Activated CD4-positive, alpha-beta T cell treated with anti-CD3 and anti-CD28 coated beads for 4 hours (primary cell): ENCODE measurements at regions not wholly inside any gene's neighbourhood (a gene's known extent, or its start where the extent isn't known, plus 50 kb on each side); places are given as distances from the start of the nearest gene placed in this dataset.
"Not testable (repeated sequence)": the region's sequence is repeated elsewhere in the genome, so short reads cannot be mapped to it uniquely, and the experiment has no call there.

ENCODE experiments used
- DNase-seq, 2 donors: peaks; one replicate each; pipeline ENCODE4 v3.0.0-alpha.2; 2020

DNA sequence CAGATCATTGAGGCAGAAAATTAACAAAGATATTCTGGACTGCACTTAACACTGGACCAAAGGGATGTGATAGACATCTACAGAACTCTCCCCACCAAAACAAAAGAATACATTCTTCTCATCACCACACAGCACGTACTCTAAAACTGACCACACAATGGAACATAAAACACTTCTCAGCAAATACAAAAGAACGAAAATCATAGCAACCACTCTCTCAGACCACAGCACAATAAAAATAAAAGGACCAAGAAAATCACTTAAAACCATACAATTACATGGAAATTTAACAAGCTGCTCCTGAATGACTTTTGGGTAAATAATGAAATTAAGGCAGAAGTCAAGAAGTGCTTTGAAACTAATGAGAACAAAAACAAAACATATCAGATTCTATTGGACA is 254.0 kb upstream of the STXBP6 start:
- DNase-seq: no peak

DNA sequence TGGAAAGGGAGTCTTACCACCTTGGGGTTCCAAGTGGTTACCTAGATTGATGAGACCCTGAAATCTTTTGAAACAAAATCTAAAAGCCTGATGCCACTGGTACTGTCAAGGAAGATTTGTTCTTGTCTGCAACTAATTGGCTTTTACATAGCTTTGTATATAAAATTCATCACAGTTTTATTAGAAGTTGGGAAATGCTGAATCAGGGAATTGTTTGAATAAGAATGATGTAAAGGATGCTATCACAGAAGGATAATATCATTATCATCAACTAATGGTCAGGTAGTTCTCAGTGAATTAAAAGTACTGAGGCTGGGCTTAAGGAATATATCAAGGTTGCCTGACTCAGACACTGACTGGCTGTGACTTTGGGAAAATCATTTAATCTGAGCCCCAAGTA is 248.3 kb upstream of the STXBP6 start:
- no peak for DNase-seq

DNA sequence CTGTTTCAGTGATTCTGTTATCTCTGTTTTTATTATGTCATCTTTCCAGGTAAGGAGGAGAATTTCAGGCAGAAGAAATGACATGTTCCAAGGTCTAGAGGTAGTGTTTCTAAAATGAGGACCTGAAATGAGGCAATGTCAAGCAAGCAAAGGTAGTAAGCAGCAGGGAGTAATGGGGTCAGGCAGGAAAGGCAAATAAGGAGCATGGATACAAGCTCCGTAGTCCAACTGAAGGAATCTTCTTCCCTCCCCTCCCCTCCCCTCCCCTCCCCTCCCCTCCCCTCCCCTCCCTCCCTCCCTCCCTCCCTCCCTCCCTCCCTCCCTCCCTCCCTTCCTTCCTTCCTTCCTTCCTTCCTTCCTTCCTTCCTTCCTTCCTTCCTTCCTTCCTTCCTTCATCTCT is 240.2 kb upstream of the STXBP6 start:
- DNase-seq: not testable (repeated sequence)

DNA sequence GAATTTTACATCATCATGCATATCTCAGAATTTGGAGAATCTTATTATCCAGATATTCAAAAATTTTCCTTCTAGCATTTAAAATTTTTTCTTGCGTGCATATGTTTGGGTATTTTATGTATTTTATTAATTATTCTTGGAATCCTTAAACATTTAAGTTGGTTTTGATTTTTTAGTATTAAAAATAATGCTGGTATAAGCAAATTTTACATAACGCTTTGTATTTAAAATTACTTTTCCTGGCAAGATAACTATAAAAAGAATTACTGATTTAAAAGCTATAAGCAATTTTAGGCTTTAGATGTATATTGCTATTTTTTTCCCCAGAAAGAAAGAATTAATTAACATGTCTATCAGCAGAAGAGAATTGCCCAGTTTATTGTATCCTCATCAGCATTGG is 224.6 kb upstream of the STXBP6 start:
- no peak for DNase-seq

DNA sequence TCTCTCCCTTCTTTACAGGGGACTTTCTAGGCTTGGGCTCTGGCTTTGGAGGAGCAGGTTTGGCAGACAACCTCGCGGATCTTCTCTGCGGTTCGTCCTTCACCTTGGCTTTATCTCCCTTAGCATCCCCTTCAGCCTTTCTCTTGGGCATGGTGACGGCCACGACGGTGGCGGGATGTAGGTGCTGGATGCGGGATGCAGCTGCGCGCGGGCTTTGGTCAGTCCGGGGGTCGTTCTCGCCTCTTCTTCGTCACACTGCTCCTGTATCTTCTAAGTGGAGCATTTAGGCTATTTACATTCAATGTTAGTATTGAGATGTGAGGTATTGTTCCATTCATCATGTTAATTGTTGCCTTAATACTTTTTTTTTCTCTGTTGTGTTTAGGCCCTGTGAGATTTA is 217.2 kb upstream of the STXBP6 start:
- no peak for DNase-seq

DNA sequence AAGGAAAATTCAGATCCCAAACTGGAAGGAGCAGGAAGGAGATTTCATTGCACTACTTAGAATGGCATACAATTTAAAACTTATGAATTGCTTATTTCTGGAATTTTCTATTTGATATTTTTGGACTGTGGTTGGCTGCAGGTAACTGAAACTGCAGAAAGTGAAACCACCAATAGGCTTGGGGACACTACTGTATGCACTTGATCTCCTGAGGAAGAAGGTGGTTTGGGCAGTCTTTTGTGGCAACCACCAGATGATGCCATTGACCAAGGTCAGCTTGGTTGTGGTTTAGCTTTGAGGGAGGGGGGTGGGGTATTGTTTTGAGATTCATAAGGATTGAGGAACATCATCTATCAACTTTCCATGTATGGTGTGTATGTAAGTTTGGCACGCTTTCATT is 209.5 kb upstream of the STXBP6 start:
- no peak for DNase-seq

DNA sequence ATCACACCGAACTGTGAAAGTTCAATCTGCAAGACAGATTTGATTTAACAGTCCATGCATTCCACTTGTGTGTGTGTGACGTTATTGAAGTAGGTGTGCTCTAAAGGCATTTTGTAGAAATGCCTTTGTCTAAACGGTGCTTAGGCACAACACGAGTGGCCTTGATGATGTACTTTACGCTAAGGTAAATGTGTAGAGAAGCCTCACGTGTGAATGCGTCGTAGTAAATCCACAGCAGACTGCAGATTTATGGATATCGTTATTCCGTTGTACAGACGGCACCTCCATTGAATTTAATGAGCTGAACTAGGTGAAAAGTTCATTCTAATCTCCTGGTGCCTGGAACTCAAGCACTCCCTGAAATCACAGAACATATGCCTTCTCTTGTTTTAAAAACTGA is 202.8 kb upstream of the STXBP6 start:
- no peak for DNase-seq

DNA sequence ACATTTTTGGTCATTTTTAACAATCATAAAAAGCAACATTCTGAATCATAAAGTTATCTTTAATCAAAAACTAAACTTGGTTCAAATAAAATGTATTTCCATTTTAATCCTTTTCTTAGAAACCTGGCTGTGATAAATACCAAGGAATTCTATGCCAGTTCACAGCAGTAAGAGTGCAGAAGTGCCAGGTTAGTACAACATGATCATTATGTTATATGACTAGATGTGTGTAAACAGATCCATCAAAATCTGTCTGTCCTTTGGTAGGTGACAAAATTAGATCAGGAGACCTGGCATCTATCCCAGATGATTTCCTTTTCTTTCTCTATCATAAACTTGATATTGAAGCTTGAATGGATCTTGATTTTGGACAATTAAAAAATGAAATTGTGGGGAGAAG is 200.6 kb upstream of the STXBP6 start:
- DNase-seq: no peak

DNA sequence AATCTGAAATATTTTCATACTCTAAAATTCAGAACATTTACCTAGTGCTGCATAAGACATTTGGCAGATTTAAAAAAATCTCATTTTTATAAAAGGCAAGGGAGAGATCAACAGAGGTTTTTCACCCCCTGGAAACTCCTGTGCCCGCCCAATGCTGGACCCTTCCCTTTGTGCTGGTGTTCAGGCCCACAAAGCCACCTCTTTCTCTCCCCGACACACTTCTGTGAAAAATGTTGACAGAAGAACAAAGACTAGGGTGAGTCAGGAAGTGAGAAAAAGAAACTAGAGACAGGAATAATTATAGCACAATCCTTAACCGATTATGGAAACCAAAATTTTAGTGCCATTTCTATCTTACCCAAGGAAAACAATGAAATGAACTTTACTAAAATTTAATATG is 197.7 kb upstream of the STXBP6 start:
- no peak for DNase-seq

DNA sequence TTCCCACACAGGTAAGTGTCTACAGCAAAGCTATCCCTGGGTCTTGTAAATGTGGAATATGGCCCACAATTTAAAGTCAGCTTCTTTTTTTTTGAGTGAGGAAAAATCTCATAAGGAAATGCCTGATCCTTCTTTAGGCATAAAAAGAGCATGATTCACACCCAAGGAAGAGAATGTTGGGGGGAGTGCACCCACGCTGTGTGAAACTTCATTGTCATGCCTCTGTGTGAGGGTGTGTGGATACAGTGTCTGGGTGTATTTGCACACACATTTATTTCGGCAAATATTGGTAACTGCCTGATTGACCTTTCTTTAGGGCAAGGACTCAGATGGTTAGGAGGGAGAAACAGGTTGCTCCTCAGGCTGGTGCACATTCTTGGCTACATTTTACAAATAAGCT is 196.8 kb upstream of the STXBP6 start:
- no peak for DNase-seq

DNA sequence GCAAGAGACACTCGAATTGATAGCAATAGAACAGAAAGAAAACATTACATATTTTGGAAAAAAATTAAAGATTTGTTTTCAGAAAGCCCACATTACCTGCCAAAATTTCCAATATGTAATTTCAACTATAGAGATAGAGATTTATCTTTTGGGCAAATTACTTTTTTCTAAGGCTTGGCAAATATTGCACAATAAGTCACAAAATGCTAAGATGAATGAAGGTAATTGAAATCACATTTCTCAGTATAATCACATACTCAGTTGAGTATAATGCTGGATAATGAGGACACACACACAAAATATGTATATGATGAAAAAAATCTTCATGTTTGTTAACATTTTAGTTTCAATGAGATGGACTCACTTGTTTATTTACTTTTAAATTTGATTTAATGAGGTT is 189.2 kb upstream of the STXBP6 start:
- no peak for DNase-seq

DNA sequence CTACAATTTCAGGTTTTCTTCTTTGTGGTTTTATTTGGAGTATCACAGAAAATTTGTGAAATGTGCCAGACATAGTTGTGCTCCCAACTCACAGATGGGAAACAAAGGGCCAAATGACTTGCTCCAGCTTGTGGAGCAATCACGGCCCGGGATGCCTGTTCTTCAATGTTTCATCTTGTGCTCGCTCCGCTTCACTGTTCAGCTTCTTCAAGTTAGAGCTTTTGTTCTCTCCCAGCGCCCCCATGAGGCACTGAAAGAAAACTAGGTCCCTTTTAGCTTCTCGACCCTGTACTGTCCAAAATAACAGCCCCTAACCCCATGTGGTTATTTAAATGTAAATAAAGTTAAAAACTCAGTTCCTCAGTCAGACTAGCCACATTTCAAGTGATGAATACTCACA is 187.9 kb upstream of the STXBP6 start:
- DNase-seq: no peak

DNA sequence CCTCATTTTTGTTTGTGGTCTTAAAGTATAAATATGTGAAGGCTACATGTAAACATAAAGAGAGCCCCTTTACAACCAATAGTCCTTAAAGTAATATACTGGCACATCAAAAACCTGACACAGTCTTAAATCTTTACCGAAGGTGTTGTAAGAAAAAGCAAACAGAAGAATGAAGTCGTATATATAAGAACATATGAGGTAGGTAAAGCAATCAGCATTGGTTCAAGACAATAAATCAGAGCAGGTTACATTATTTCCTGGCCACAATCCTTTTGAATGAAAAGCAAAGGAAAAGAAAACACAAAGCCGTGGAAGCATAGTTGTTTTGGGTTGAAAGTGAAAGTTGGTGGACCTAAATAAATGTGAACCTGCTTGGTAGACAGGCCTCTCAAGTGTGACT is 183.7 kb upstream of the STXBP6 start:
- DNase-seq: no peak

DNA sequence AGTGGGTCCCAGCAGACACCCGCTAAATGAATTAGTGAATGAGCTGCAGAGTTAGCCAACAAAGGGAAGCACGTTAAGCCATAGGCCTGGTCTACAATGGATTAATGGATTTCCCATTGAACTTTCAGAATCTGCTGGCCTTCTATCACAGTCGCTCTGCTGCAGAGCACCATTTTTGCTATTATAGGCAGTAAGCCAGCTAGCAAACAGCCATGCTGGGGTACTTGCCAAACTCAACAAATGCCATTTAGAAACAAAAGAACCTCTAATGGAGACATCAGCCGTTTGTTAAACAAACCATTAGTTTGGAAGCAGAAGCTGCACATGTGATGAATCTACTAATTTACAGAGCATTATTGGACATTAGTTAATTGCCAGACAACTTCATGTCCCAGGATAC is 181.1 kb upstream of the STXBP6 start:
- no peak for DNase-seq

DNA sequence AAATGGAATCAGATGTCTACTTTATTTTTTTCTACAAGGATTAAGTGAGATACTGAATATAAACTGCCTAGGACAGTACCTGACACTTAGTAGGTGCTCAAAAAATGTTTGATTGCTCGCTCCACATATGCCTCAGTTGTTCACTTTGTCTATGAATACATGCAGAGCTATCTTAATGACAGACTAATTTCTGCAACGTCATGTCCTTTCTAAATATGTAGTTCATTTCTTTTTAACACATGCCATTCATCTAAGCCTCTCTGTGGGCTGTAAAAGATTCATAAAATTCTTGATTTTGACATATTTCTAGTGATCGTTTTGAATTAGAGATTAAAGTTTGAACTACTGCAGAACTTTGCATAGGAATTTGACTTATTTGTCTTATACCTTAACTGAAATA is 176.3 kb upstream of the STXBP6 start:
- no peak for DNase-seq

DNA sequence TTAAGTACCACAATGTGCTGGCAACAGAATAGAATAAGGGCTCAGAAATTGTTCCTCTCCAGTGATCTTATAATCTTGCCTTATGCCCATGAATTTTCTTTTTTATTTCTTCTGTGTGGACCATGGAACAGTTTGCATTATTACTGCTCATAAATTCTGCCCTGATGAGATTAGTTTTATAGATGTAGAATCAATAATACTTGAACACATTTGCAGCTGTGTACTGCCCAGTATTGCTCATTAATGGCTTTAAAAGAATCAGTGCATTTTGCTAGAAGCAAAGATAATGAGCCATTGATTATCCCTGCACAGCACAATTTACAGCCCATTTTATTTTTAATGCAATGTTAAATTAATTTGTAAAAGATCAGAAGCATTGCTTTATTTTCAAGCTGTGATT is 172.3 kb upstream of the STXBP6 start:
- DNase-seq: no peak

DNA sequence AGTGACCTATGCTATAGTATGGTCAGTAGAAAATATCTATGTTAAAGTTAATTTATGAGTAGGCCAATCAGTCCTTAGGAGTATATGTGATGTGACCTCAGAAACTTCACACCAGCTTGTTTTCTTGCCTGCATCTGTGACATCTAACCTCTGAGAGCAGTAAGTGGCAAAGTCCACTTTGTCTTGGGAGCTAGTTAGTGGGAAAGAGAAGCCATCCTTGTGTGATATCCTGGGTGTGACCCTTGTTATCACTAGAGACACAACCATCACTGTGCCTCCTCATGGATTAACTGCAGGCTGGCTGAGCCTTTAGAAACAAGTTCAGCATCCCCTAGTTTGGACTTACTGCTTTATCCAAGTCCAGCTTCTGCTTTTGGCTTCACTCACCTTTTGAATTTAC is 170.6 kb upstream of the STXBP6 start:
- no peak for DNase-seq

DNA sequence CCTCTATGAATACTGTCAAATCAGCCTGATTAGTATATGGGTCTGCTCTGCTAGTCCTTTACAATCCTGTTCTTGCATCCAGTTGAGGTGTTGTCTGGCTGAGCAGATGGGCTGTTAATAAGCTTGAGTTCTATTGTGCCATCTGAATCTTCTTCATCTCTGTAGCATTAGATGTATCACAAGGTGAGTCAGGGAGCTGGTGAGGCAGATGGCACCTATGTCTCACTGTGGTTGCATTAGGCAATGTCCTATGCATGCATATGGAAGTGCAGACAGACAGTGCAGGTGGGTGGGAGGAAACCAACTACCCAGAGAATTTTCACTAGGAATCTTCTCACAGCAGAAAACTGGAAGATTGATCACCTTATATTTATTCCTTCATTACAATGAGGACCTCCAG is 165.7 kb upstream of the STXBP6 start:
- no peak for DNase-seq

DNA sequence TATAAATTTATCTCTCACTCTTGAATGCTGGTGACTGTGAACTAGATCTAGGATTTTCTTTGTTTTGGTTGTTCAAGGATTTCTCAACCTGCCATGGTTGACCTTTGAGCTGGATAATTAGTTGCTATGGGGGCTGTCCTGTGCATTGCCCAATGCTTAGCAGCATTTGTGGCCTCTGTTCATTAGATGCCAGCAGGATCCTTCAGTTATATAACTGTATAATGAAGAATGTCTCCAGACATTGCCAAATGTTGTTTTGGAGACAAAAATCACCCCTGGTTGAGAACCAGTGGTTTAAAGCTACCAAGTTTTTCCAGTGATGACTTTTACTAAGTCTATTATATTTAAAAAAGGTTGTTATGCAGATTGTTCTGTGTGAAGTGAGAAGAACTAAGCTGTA is 147.9 kb upstream of the STXBP6 start:
- DNase-seq: no peak

DNA sequence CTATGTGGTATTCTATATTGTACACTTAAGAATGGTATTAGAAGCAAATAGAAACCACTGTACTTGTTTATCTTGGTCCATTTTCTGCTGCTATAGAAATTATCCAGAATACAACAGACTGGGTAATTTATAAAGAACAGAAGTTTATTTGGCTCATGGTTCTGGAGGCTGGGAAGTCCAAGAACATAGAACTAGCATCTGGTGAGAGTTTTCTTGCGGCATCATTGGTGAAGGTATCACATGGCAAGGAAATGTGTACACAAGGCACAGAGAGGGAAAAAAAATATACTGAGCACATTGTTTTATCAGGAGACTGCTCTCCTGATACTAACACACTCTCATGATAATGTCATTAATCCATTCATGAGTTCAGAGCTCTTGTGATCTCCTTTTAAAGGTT is 130.3 kb upstream of the STXBP6 start:
- no peak for DNase-seq

DNA sequence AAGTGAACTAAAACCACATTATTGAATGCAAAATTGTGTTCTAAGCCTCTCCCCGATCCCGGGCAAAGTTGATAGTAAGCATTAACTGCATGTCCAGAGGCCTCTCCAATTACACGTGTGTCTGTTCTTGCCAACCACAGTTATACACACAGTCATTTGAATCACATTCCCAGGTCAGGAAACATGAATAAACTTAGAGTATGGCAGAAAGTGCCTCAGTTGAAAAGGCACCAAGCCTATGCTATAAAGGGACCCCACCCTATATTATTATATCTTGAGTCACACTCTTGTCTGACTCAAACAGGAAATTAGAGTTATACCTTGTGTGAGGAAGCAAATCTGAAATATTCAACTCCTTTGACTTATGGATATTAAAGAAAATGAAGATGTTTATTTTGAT is 128.3 kb upstream of the STXBP6 start:
- DNase-seq: no peak

DNA sequence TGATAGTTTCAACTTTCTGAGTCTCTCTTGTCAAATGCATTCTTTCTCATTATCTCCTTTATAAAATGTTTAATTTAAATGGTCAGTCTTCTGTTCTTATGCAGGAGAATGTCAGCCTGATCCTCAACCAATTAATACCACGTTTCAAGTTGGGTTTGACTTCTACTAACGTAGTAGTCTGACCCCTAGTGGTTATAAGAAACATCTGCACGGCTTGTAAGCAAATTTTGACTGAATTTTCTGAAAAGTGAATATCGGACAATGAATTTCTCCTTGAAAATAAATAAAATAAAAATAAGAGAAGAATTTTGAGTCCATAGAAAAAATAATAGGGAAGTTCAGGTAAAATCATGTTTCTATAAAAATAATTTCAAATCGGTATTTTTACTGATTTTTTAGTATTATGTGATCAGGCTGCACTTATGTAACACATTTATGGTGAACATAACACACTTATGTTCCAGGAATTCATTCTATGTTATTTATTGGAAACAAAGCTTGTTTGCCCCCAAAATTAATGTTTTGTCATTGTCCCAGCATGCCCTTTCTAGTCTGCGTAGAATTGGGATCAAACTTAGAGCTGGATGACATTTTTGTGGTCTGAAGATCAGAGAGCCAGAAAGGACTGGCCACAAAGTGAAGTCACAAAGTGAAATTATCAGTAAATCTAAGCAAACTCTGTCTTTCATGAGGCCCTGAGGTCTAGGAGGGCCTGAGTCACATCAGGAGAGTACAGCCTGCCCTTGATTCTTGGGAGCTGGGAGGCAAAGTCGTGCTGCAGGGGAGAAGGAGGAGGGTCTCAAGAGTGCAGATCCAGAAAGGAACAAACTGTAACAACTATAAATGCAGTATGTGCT is 101.2 kb upstream of the STXBP6 start:
- no peak for DNase-seq

DNA sequence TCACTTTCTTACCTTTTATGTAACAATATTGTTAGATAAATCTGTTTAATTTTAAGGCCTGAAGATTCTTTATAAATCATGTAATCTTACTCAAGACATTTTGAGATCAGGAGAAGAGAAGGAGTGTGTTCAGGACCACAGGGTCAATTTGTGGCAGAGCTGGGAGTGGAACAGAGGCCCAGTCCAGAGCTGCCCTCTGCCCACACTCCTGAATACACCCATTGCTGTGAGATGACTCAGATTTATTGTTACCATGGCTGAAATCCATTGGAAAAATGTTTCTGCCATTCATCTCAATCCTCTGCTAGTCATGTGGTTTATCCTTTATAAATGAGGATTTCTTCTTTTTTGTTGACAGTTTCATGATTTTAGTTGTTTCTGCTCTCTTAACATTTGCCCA is 100.5 kb upstream of the STXBP6 start:
- no peak for DNase-seq

DNA sequence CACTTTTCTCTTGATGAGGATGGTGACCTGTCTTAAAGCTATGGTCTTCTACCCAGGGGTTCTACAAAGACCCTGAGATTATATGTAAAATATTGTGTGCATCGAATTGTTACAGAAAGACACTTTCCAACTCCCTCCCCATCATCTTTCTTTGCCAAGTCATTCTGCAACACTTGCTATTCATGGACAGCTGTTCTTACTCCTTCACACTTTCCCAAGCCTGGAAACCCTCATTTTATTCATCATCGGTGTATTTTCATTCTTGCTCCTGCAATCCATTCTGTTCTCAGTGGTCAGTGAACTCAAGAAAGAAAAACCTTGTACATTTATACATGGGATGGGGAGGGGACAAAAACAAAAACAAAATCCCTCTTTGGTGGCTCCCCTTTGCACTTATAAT is 90.5 kb upstream of the STXBP6 start:
- DNase-seq: no peak

DNA sequence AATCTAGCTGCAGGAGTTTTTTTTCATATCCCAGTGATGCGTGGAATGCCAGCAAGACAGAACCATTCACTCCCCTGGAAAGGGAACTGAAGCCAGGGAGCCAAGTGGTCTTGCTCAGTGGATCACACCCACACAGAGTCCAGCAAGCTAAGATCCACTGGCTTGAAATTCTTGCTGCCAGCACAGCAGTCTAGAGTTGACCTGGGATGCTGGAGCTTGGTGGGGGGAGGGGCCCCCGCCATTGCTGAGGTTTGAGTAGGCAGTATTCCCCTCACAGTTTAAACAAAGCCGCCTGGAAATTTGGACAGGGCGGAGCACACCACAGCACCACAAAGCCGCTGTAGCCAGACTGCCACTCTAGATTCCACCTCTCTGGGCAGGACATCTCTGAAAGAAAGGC is 86.9 kb upstream of the STXBP6 start:
- DNase-seq: no peak

DNA sequence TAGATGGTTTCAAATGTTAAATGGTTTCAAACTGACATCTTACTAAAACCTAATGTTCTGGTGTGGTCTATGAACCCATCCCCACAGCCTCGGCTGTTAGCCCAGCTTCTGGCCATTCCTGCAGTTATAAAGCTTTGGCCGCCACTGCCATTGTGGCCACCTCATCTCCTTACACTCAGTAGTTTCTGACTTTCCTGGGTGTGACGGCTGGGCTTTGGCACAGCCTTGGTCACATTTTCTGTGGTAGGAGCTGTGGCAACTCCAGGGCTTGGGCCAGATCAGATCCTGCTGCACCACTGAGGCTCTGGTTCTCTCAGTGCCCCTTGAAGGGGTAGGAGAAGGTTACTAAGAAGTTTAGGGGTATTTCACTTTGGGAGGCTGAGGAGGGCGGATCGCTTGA is 84.2 kb upstream of the STXBP6 start:
- no peak for DNase-seq
